Ovary (tissue), 3 donors: ENCODE measurements at regions not wholly inside any gene's neighbourhood (a gene's known extent, or its start where the extent isn't known, plus 50 kb on each side); places are given as distances from the start of the nearest gene placed in this dataset.

Experiments used
- CTCF ChIP-seq, 3 donors: fragments of 450-650 bp in 2 of 3; fragments of 200-600 bp in 1 of 3; IDR thresholded peaks; one replicate each; pipeline versions ENCODE4 v1.5.1 to v1.8.0; 2016 to 2022; ENCODE audit warnings: antibody characterized with exemption in 3 of 3, mild to moderate bottlenecking in 1 of 3
- POLR2A ChIP-seq: fragments of 450-650 bp; IDR thresholded peaks from one replicate; pipeline ENCODE4 v1.6.1; 2017; ENCODE audit warnings: antibody characterized with exemption, mild to moderate bottlenecking, moderate library complexity
- donor health status: DM: no; HTN: no; CAD: no.

- no peak for TF ChIP-seq CTCF (IDR thresholded peaks at IDR 0.05)
- no peak for TF ChIP-seq POLR2A
Observed at GRCh38 chr12:75638792-75639191, 127.4 kb upstream of the KRR1 start.
